ENCODE measurements at regions not wholly inside any gene's neighbourhood (a gene's known extent, or its start where the extent isn't known, plus 50 kb on each side); places are given as distances from the start of the nearest gene placed in this dataset.

- TF ChIP-seq CTCF (tag by site-specific recombination; IDR thresholded peaks at IDR 0.05) (no peak), PRDM6 (tag by site-specific recombination; IDR thresholded peaks at IDR 0.05) (no peak), ZSCAN5A (tag by site-specific recombination; IDR thresholded peaks at IDR 0.05) (no peak), KLF16 (tag by site-specific recombination; IDR thresholded peaks at IDR 0.05) (no peak), ZNF549 (tag by site-specific recombination; IDR thresholded peaks at IDR 0.05) (no peak), PATZ1 (tag by site-specific recombination; IDR thresholded peaks at IDR 0.05) (no peak), REPIN1 (tag by site-specific recombination; IDR thresholded peaks at IDR 0.05; ENCODE audit: low read depth) (no peak), ZBTB7A (tag by site-specific recombination; IDR thresholded peaks at IDR 0.05; ENCODE audit: low read depth) (no peak), OVOL3 (tag by site-specific recombination; IDR thresholded peaks at IDR 0.05) (no peak), SALL2 (tag by site-specific recombination; IDR thresholded peaks at IDR 0.05; ENCODE audit: borderline replicate concordance) (no peak), ZNF23 (tag by site-specific recombination; IDR thresholded peaks at IDR 0.05; ENCODE audit: borderline replicate concordance) (no peak), ZNF121 (tag by site-specific recombination; IDR thresholded peaks at IDR 0.05) (no peak), ZNF792 (tag by site-specific recombination; IDR thresholded peaks at IDR 0.05) (no peak)
Measured at GRCh38 chr3:22920006-22920405, 283.1 kb upstream of the UBE2E2 start.

Data from HEK293 (cell line).